ENCODE measurements at regions not wholly inside any gene's neighbourhood (a gene's known extent, or its start where the extent isn't known, plus 50 kb on each side); places are given as distances from the start of the nearest gene placed in this dataset.
"Not testable (repeated sequence)": the region's sequence is repeated elsewhere in the genome, so short reads cannot be mapped to it uniquely, and the experiment has no call there.

- DNase-seq (ENCODE audit: extremely low read depth, low read depth), result no peak
- TF ChIP-seq CTCF (IDR thresholded peaks at IDR 0.05; ENCODE audit: low read depth, low read length, missing control alignments), result no peak
- H3K4me3 ChIP-seq (replicated peaks; ENCODE audit: low read depth, low read length), result no peak overlapping the region
Measured at GRCh38 chr10:33841678-33842077, 507.2 kb upstream of the NRP1 start.

- no peak for TF ChIP-seq CTCF (IDR thresholded peaks at IDR 0.05; ENCODE audit: low read depth, low read length, missing control alignments)
- DNase-seq (ENCODE audit: extremely low read depth, low read depth), result no peak
- no peak overlapping the region for H3K4me3 ChIP-seq (replicated peaks; ENCODE audit: low read depth, low read length)
Measured at GRCh38 chr10:33838731-33839130, 504.3 kb upstream of the NRP1 start.

DNA sequence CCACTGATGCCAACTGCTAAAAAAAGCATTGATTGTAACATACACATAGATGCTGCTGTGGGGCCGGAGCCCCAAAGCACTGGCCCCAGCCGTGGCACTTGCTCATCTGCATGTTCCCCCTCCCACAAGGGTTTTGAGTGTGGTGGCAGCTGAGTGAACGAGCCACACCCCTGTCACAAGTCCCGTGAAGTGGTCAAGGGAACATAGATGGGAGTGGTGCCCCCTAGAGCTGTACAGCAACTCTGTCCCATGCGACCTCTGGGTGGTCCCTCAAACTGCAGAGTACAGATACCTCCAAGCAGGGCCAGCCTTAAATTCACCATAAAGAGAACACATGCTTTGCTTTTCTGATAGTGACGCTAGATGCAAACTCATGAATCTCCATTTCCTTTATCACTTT is 503.3 kb upstream of the NRP1 start:
- no peak for TF ChIP-seq CTCF (IDR thresholded peaks at IDR 0.05; ENCODE audit: low read depth, low read length, missing control alignments)
- DNase-seq (ENCODE audit: extremely low read depth, low read depth), result no peak
- H3K4me3 ChIP-seq (replicated peaks; ENCODE audit: low read depth, low read length), result no peak overlapping the region

- TF ChIP-seq CTCF (IDR thresholded peaks at IDR 0.05; ENCODE audit: low read depth, low read length, missing control alignments), result no peak
- DNase-seq (ENCODE audit: extremely low read depth, low read depth), result no peak
- no peak overlapping the region for H3K4me3 ChIP-seq (replicated peaks; ENCODE audit: low read depth, low read length)
Measured at GRCh38 chr10:33835556-33835955, 501.1 kb upstream of the NRP1 start.

DNA sequence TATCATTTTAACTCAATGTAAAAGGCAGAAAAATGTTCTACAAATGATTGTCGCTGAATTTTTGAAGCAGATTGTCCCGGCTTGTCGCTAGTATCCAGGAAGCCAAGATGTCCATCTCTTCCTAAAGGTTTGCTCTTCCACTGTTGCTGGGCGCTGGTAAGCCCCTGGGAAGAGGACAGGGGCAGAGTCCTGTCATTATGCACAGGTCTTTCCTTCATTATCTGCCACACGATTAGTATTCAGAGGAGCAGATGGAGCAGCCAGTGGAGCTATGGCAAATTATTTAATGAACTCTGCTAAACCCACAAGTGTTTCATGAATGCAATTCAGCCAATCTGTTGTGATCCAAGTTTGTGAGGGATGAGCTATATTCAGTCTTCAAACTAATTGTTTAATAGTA is 499.1 kb upstream of the NRP1 start:
- no peak overlapping the region for H3K4me3 ChIP-seq (replicated peaks; ENCODE audit: low read depth, low read length)
- TF ChIP-seq CTCF (IDR thresholded peaks at IDR 0.05; ENCODE audit: low read depth, low read length, missing control alignments), result no peak
- no peak for DNase-seq (ENCODE audit: extremely low read depth, low read depth)

- TF ChIP-seq CTCF (IDR thresholded peaks at IDR 0.05; ENCODE audit: low read depth, low read length, missing control alignments), result no peak
- no peak for DNase-seq (ENCODE audit: extremely low read depth, low read depth)
- no peak overlapping the region for H3K4me3 ChIP-seq (replicated peaks; ENCODE audit: low read depth, low read length)
Measured at GRCh38 chr10:33832124-33832787, 497.8 kb upstream of the NRP1 start.

GRCh38 chr10:33831591-33831990 is 497.1 kb upstream of the NRP1 start:
- H3K4me3 ChIP-seq (replicated peaks; ENCODE audit: low read depth, low read length), result no peak overlapping the region
- DNase-seq (ENCODE audit: extremely low read depth, low read depth), result no peak
- TF ChIP-seq CTCF (IDR thresholded peaks at IDR 0.05; ENCODE audit: low read depth, low read length, missing control alignments), result no peak

- not testable (repeated sequence) for H3K4me3 ChIP-seq (replicated peaks; ENCODE audit: low read depth, low read length); DNase-seq (ENCODE audit: extremely low read depth, low read depth)
Measured at GRCh38 chr10:33829899-33830298, 495.4 kb upstream of the NRP1 start.
